Vagina (tissue), 2 donors: ENCODE measurements at regions not wholly inside any gene's neighbourhood (a gene's known extent, or its start where the extent isn't known, plus 50 kb on each side); places are given as distances from the start of the nearest gene placed in this dataset.

Experiments
- CTCF ChIP-seq, 3 experiments: fragments of 450-650 bp in 2 of 3; fragments of 200-600 bp in 1 of 3; sonication (generic) in 1 of 3; IDR thresholded peaks; one replicate each; pipeline ENCODE4 v1.5.1; 2017 to 2019; ENCODE audit warnings: antibody characterized with exemption in 3 of 3, mild to moderate bottlenecking in 2 of 3, moderate library complexity in 2 of 3
- POLR2AphosphoS5 ChIP-seq, 2 donors: sonication (generic); formaldehyde crosslinking; IDR thresholded peaks; one replicate each; pipeline ENCODE4 v1.9.0; 2017; ENCODE audit warnings: antibody characterized with exemption in 2 of 2, mild to moderate bottlenecking in 2 of 2, low read depth in 1 of 2; ENCODE audit not compliant: insufficient read depth in 1 of 2

- TF ChIP-seq POLR2AphosphoS5 (IDR thresholded peaks at IDR 0.05; ENCODE audit: insufficient read depth in 1 of 2, low read depth in 1 of 2) (no peak), CTCF (IDR thresholded peaks at IDR 0.05) (no peak)
Measured at GRCh38 chr9:96047741-96048103, 172.2 kb downstream of the ERCC6L2 start.
